GM12878 (cell line): ENCODE measurements at regions not wholly inside any gene's neighbourhood (a gene's known extent, or its start where the extent isn't known, plus 50 kb on each side); places are given as distances from the start of the nearest gene placed in this dataset.

Source experiments
- ATAC-seq: fragments of 200-7000 bp; cut with Tn5 transposase; 3 replicates; pipeline ENCODE4 v1.9.1; 2020; ENCODE audit warnings: mild to moderate bottlenecking, moderate library complexity
- BruUV-seq: library from RNA; stranded (reverse); fragments of 400-500 nt; replicated peaks from 2 replicates; lab custom pipeline; 2021; lab: Mats Ljungman, UMichigan
- CTCF ChIA-PET: fragments of 300-600 bp; sonication (Branson Sonifier 250); formaldehyde crosslinking; extraction: SDS; loops from one replicate; lab custom pipeline; 2021; ENCODE audit warnings: inconsistent platforms; lab: Yijun Ruan, JAX
- POLR2A ChIA-PET: fragments of 350-600 bp; formaldehyde crosslinking; extraction: SDS; loops from one replicate; lab custom pipeline; 2021; ENCODE audit warnings: inconsistent platforms; lab: Charles Lee
- RAD21 ChIA-PET: fragments of 300-600 bp; sonication (Branson Sonifier 250); formaldehyde crosslinking; loops from one replicate; lab custom pipeline; 2023; ENCODE audit warnings: antibody characterized with exemption; ENCODE audit not compliant: unreplicated experiment; lab: Charles Lee
- SMC1A ChIA-PET: fragments of 300-600 bp; sonication (Branson Sonifier 250); formaldehyde crosslinking; loops from one replicate; lab custom pipeline; 2023; ENCODE audit not compliant: unreplicated experiment, uncharacterized antibody; lab: Charles Lee
- DNase-seq: peaks from one replicate; pipeline ENCODE4 v3.0.0-alpha.2; 2011; ENCODE audit warnings: low read depth, low spot score
- FAIRE-seq: peaks from 3 replicates; lab custom pipeline; 2011; peaks lifted over from hg19 to GRCh38; lab: Jason Lieb, UNC
- H2AFZ ChIP-seq: 2 replicates; pipeline ENCODE4 v1.6.0; 2011; ENCODE audit warnings: low read depth, low read length, control low read depth; ENCODE audit not compliant: control insufficient read depth
- H3K27ac ChIP-seq: 2 replicates; pipeline ENCODE4 v1.5.1; 2011; ENCODE audit warnings: control low read depth; ENCODE audit not compliant: control insufficient read depth, insufficient read depth
- H3K27me3 ChIP-seq, 2 experiments: replicated peaks in 1 of 2; 2 replicates each; pipeline versions ENCODE4 v1.6.0 to v1.6.1; 2011; ENCODE audit warnings: low read length in 1 of 2; ENCODE audit not compliant: control insufficient read depth in 2 of 2, insufficient read depth in 2 of 2
- H3K36me3 ChIP-seq, 2 experiments: 2 replicates each; pipeline ENCODE4 v1.5.1; 2011; ENCODE audit warnings: low read length in 1 of 2; ENCODE audit not compliant: control insufficient read depth in 2 of 2, insufficient read depth in 2 of 2
- H3K4me1 ChIP-seq: 2 replicates; pipeline ENCODE4 v1.6.1; 2011; ENCODE audit warnings: mild to moderate bottlenecking, low read length, moderate library complexity, mixed read lengths; ENCODE audit not compliant: control insufficient read depth, insufficient read depth
- H3K4me2 ChIP-seq: 2 replicates; pipeline ENCODE4 v1.6.0; 2011; ENCODE audit warnings: control low read depth; ENCODE audit not compliant: control insufficient read depth, insufficient read depth
- H3K4me3 ChIP-seq: fragments of 200-600 bp; sonication (generic); 2 replicates; pipeline ENCODE4 v1.5.1; 2016
- H3K79me2 ChIP-seq: 2 replicates; pipeline ENCODE4 v1.6.0; 2011; ENCODE audit warnings: low read length; ENCODE audit not compliant: control insufficient read depth, insufficient read depth
- H3K9ac ChIP-seq: 2 replicates; pipeline ENCODE4 v1.8.0; 2011; ENCODE audit warnings: low read length, control low read depth, mixed read lengths; ENCODE audit not compliant: control insufficient read depth, insufficient read depth
- H3K9me3 ChIP-seq: replicated peaks from 3 replicates; pipeline ENCODE4 v1.5.1; 2011; ENCODE audit warnings: mild to moderate bottlenecking, low read length; ENCODE audit not compliant: control insufficient read depth, insufficient read depth
- H4K20me1 ChIP-seq: 2 replicates; pipeline ENCODE4 v1.6.0; 2011; ENCODE audit not compliant: control insufficient read depth, insufficient read depth
- CHD2 ChIP-seq: IDR thresholded peaks from 2 replicates; pipeline ENCODE4 v1.6.1; 2011; ENCODE audit warnings: low read depth, low read length, improper control_type of control experiment, borderline replicate concordance
- EGR1 ChIP-seq, 2 experiments: IDR thresholded peaks; 1 replicate in 1 of 2; 2 replicates in 1 of 2; pipeline ENCODE4 v1.6.1; 2011 to 2012; ENCODE audit warnings: low read depth in 2 of 2, low read length in 2 of 2, borderline replicate concordance in 1 of 2, mild to moderate bottlenecking in 1 of 2, moderate library complexity in 1 of 2
- EP300 ChIP-seq, 2 experiments: fragments of 150-350 bp in 1 of 2; IDR thresholded peaks; 2 replicates each; pipeline ENCODE4 v1.6.1; 2011 to 2012; ENCODE audit warnings: low read depth in 2 of 2, low read length in 2 of 2, borderline replicate concordance in 1 of 2, improper control_type of control experiment in 1 of 2, inconsistent platforms in 1 of 2; ENCODE audit not compliant: control insufficient read depth in 1 of 2
- HDAC2 ChIP-seq: fragments of 200-600 bp; sonication (generic); IDR thresholded peaks from 2 replicates; pipeline ENCODE4 v1.6.1; 2017
- HDGF ChIP-seq: fragments of 450-650 bp; IDR thresholded peaks from 2 replicates; pipeline ENCODE4 v1.6.1; 2016; ENCODE audit warnings: antibody characterized with exemption
- NBN ChIP-seq: fragments of 450-650 bp; IDR thresholded peaks from 2 replicates; pipeline ENCODE4 v1.6.1; 2016
- NRF1 ChIP-seq: conservative IDR thresholded peaks from 2 replicates; pipeline ENCODE4 v1.6.1; 2011; ENCODE audit warnings: mild to moderate bottlenecking, low read depth, low read length, improper control_type of control experiment
- SMAD5 ChIP-seq: IDR thresholded peaks from 2 replicates; pipeline ENCODE4 v1.6.1; 2016; ENCODE audit warnings: antibody characterized with exemption, low read depth
- SREBF1 ChIP-seq: IDR thresholded peaks from 2 replicates; pipeline ENCODE4 v1.6.1; 2012; ENCODE audit warnings: mild to moderate bottlenecking, low read length
- SREBF2 ChIP-seq: IDR thresholded peaks from 2 replicates; pipeline ENCODE4 v1.6.1; 2012; ENCODE audit warnings: mild to moderate bottlenecking, low read length
- ZNF274 ChIP-seq: IDR thresholded peaks from one replicate; pipeline ENCODE4 v1.8.0; 2011; ENCODE audit not compliant: insufficient read length, insufficient read depth
- ZSCAN29 ChIP-seq: fragments of 450-650 bp; IDR thresholded peaks from 2 replicates; pipeline ENCODE4 v1.6.1; 2017; ENCODE audit warnings: mild to moderate bottlenecking, moderate library complexity
- in situ Hi-C: fragments of 300-500 bp; cut with MboI; formaldehyde crosslinking; loops from 9 replicates; pipeline ENCODE4 v1.14.3; 2018; ENCODE audit warnings: mixed read lengths
- intact Hi-C: fragments of 100-400 bp; cut with micrococcal nuclease; formaldehyde crosslinking; loops from one replicate; pipeline ENCODE4 v1.14.2; 2022; ENCODE audit not compliant: unreplicated experiment
- TF ChIP-seq, protein P1 (sequence below): IDR thresholded peaks from 2 replicates; pipeline ENCODE4 v1.6.1; 2011; ENCODE audit warnings: borderline replicate concordance, low read depth, mild to moderate bottlenecking, moderate library complexity, low read length; ENCODE audit not compliant: insufficient read depth, poor library complexity, severe bottlenecking
- TF ChIP-seq, protein P2 (sequence below): IDR thresholded peaks from 2 replicates; pipeline ENCODE4 v1.6.1; 2012; ENCODE audit warnings: low read depth, low read length, improper control_type of control experiment
- TF ChIP-seq, protein P3 (sequence below): IDR thresholded peaks from 2 replicates; pipeline ENCODE4 v1.6.1; 2012; ENCODE audit warnings: improper control_type of control experiment, low read depth, low read length; ENCODE audit not compliant: insufficient replicate concordance

DNA sequence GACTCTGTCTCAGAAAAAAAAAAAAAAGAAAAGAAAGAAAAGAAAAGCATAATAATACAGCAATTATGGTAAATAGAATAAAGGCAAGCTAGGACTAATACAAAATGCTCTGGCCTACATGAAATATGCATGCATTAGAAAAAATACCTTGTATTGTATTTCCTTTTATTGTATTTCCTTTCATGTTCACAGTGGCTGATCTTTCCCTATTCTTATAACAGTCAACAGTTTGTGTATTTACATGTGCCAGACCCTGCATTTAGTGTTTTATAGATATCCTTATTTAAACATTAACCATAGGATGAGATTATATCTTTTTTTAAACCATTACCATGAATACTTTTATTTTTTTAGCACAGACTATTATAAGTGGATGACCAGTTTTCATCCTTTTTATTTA, 56.3 kb upstream of the ARL15 start:
- ChIA-PET RAD21 (no interaction called here), CTCF (interaction anchor here (0.9 kb wide), 1 partner anchor 76 kb away, joined by 3 read pairs; no protein-coding TSS in a partner anchor), SMC1A (interaction anchor here (1.0 to 1.9 kb wide), 6 partner anchors 12 to 123 kb away, joined by 3 to 4 read pairs (median 4); partner anchors contain the start of gene HSPB3), POLR2A (no interaction called here)
- ATAC-seq: no peak
- in situ Hi-C loops (no loop called here), intact Hi-C loops (no loop called here)
- Histone ChIP-seq H3K27me3 (no peaks in the 10 kb centered on the region), H3K4me2 (no peak overlapping the region), H3K4me3 (no peak overlapping the region), H3K9ac (no peak overlapping the region), H3K4me1 (no peaks in the 10 kb centered on the region), H2AFZ (no peak overlapping the region), H4K20me1 (no peaks in the 10 kb centered on the region), H3K79me2 (no peaks in the 10 kb centered on the region), H3K36me3 (no peaks in the 10 kb centered on the region), H3K27ac (no peak overlapping the region), H3K9me3 (no peaks in the 10 kb centered on the region)
- DNase-seq: no peak
- BruUV-seq: no TSS peak
- no peak for TF ChIP-seq NRF1
- no peak for TF ChIP-seq EGR1 (IDR thresholded peaks at IDR 0.05; ENCODE audit: borderline replicate concordance in 1 of 2, low read depth in 2 of 2, low read length in 2 of 2)
- no peak for TF ChIP-seq SREBF2
- TF ChIP-seq, protein P1, sequence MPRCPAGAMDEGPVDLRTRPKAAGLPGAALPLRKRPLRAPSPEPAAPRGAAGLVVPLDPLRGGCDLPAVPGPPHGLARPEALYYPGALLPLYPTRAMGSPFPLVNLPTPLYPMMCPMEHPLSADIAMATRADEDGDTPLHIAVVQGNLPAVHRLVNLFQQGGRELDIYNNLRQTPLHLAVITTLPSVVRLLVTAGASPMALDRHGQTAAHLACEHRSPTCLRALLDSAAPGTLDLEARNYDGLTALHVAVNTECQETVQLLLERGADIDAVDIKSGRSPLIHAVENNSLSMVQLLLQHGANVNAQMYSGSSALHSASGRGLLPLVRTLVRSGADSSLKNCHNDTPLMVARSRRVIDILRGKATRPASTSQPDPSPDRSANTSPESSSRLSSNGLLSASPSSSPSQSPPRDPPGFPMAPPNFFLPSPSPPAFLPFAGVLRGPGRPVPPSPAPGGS: no peak
- no peak for TF ChIP-seq ZNF274
- TF ChIP-seq SREBF1: no peak
- TF ChIP-seq HDGF: no peak
- TF ChIP-seq, protein P2, sequence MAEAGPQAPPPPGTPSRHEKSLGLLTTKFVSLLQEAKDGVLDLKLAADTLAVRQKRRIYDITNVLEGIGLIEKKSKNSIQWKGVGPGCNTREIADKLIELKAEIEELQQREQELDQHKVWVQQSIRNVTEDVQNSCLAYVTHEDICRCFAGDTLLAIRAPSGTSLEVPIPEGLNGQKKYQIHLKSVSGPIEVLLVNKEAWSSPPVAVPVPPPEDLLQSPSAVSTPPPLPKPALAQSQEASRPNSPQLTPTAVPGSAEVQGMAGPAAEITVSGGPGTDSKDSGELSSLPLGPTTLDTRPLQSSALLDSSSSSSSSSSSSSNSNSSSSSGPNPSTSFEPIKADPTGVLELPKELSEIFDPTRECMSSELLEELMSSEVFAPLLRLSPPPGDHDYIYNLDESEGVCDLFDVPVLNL: no peak
- TF ChIP-seq EP300 (IDR thresholded peaks at IDR 0.05; ENCODE audit: borderline replicate concordance in 1 of 2, control insufficient read depth in 1 of 2, low read depth in 2 of 2, low read length in 2 of 2): no peak
- TF ChIP-seq SMAD5: no peak
- TF ChIP-seq, protein P3, sequence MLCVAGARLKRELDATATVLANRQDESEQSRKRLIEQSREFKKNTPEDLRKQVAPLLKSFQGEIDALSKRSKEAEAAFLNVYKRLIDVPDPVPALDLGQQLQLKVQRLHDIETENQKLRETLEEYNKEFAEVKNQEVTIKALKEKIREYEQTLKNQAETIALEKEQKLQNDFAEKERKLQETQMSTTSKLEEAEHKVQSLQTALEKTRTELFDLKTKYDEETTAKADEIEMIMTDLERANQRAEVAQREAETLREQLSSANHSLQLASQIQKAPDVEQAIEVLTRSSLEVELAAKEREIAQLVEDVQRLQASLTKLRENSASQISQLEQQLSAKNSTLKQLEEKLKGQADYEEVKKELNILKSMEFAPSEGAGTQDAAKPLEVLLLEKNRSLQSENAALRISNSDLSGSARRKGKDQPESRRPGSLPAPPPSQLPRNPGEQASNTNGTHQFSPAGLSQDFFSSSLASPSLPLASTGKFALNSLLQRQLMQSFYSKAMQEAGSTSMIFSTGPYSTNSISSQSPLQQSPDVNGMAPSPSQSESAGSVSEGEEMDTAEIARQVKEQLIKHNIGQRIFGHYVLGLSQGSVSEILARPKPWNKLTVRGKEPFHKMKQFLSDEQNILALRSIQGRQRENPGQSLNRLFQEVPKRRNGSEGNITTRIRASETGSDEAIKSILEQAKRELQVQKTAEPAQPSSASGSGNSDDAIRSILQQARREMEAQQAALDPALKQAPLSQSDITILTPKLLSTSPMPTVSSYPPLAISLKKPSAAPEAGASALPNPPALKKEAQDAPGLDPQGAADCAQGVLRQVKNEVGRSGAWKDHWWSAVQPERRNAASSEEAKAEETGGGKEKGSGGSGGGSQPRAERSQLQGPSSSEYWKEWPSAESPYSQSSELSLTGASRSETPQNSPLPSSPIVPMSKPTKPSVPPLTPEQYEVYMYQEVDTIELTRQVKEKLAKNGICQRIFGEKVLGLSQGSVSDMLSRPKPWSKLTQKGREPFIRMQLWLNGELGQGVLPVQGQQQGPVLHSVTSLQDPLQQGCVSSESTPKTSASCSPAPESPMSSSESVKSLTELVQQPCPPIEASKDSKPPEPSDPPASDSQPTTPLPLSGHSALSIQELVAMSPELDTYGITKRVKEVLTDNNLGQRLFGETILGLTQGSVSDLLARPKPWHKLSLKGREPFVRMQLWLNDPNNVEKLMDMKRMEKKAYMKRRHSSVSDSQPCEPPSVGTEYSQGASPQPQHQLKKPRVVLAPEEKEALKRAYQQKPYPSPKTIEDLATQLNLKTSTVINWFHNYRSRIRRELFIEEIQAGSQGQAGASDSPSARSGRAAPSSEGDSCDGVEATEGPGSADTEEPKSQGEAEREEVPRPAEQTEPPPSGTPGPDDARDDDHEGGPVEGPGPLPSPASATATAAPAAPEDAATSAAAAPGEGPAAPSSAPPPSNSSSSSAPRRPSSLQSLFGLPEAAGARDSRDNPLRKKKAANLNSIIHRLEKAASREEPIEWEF: no peak
- TF ChIP-seq ZSCAN29: no peak
- no peak for TF ChIP-seq CHD2
- no peak for TF ChIP-seq NBN
- TF ChIP-seq HDAC2: no peak
- FAIRE-seq: no peak
